Caco-2 (cell line): ENCODE measurements at regions not wholly inside any gene's neighbourhood (a gene's known extent, or its start where the extent isn't known, plus 50 kb on each side); places are given as distances from the start of the nearest gene placed in this dataset.

Experiments
- BruUV-seq: library from RNA; stranded (reverse); fragments of 400-500 nt; replicated peaks from 2 replicates; lab custom pipeline; 2021; lab: Mats Ljungman, UMichigan
- CTCF ChIA-PET: fragments of 300-600 bp; sonication (Branson Sonifier 250); formaldehyde crosslinking; loops from one replicate; lab custom pipeline; 2022; ENCODE audit warnings: antibody characterized with exemption; lab: Charles Lee
- POLR2A ChIA-PET: fragments of 300-600 bp; sonication (Branson Sonifier 250); formaldehyde crosslinking; loops from one replicate; lab custom pipeline; 2022; ENCODE audit warnings: antibody characterized with exemption; lab: Charles Lee
- DNase-seq, 2 experiments: peaks; one replicate each; pipeline versions ENCODE4 v3.0.0 to v3.0.0-alpha.2; 2020 to 2022
- H3K27me3 ChIP-seq: replicated peaks from 2 replicates; pipeline ENCODE4 v1.6.0; 2011; ENCODE audit warnings: low read length; ENCODE audit not compliant: control insufficient read depth, insufficient read depth
- H3K36me3 ChIP-seq: 2 replicates; pipeline ENCODE4 v1.5.1; 2011; ENCODE audit warnings: low read length; ENCODE audit not compliant: control insufficient read depth, insufficient read depth
- H3K4me1 ChIP-seq: fragments of 250-450 bp; sonication (Bioruptor Pico); 2 replicates; pipeline ENCODE4 v1.5.1; 2020; ENCODE audit warnings: mild to moderate bottlenecking
- H3K4me3 ChIP-seq: 2 replicates; pipeline ENCODE4 v1.5.1; 2011; ENCODE audit warnings: low read depth, mild to moderate bottlenecking, control low read depth, low read length
- H3K9me3 ChIP-seq: fragments of 250-450 bp; sonication (Bioruptor Pico); 2 replicates; pipeline ENCODE4 v1.5.1; 2020; ENCODE audit warnings: mild to moderate bottlenecking, moderate library complexity
- H3K27ac Mint-ChIP-seq: one replicate; pipeline ENCODE4 v1.8.0; 2022; ENCODE audit warnings: mixed read lengths; ENCODE audit not compliant: unreplicated experiment
- H3K27me3 Mint-ChIP-seq: one replicate; pipeline ENCODE4 v1.8.0; 2022; ENCODE audit warnings: mixed read lengths; ENCODE audit not compliant: insufficient read depth, unreplicated experiment
- H3K36me3 Mint-ChIP-seq: one replicate; pipeline ENCODE4 v1.8.0; 2022; ENCODE audit warnings: mild to moderate bottlenecking, mixed read lengths; ENCODE audit not compliant: insufficient read depth, unreplicated experiment
- H3K4me1 Mint-ChIP-seq: one replicate; pipeline ENCODE4 v1.8.0; 2022; ENCODE audit warnings: low read depth, mixed read lengths; ENCODE audit not compliant: unreplicated experiment
- H3K4me3 Mint-ChIP-seq: one replicate; pipeline ENCODE4 v1.8.0; 2022; ENCODE audit warnings: mild to moderate bottlenecking, moderate library complexity, mixed read lengths; ENCODE audit not compliant: unreplicated experiment
- H3K9me3 Mint-ChIP-seq: one replicate; pipeline ENCODE4 v1.8.0; 2022; ENCODE audit warnings: mixed read lengths; ENCODE audit not compliant: unreplicated experiment
- CTCF ChIP-seq, 2 experiments: fragments of 200-600 bp in 1 of 2; IDR thresholded peaks; 1 replicate in 1 of 2; 2 replicates in 1 of 2; pipeline versions ENCODE4 v1.5.1 to v1.8.0; 2011 to 2022; ENCODE audit warnings: antibody characterized with exemption in 1 of 2, control low read depth in 1 of 2, inconsistent platforms in 1 of 2, low read depth in 1 of 2, low read length in 1 of 2, mild to moderate bottlenecking in 1 of 2, moderate library complexity in 1 of 2; ENCODE audit not compliant: insufficient read depth in 1 of 2, severe bottlenecking in 1 of 2, unreplicated experiment in 1 of 2
- intact Hi-C: fragments of 100-400 bp; cut with micrococcal nuclease; formaldehyde crosslinking; loops from one replicate; pipeline ENCODE4 v1.10.0; 2022; ENCODE audit not compliant: unreplicated experiment

GRCh38 chr13:50451609-50452008 is 391.9 kb downstream of the DLEU7 start:
- Mint-ChIP-seq H3K4me3 (no peak overlapping the region), H3K9me3 (no peaks in the 10 kb centered on the region), H3K27ac (no peak overlapping the region), H3K4me1 (peaks cover 18% of the 10 kb centered on the region), H3K27me3 (no peaks in the 10 kb centered on the region), H3K36me3 (peaks cover 5% of the 10 kb centered on the region)
- Histone ChIP-seq H3K4me3 (no peak overlapping the region), H3K4me1 (peaks cover 14% of the 10 kb centered on the region), H3K9me3 (no peaks in the 10 kb centered on the region), H3K36me3 (no peaks in the 10 kb centered on the region), H3K27me3 (no peaks in the 10 kb centered on the region)
- POLR2A ChIA-PET = no interaction called here
- TF ChIP-seq CTCF (IDR thresholded peaks at IDR 0.05; ENCODE audit: insufficient read depth in 1 of 2, low read depth in 1 of 2, low read length in 1 of 2, severe bottlenecking in 1 of 2, unreplicated experiment in 1 of 2) = no peak
- no peak for DNase-seq
- CTCF ChIA-PET = no interaction called here
- no TSS peak for BruUV-seq
- intact Hi-C loops = no loop called here

- no peaks in the 10 kb centered on the region for H3K27me3 ChIP-seq
- Mint-ChIP-seq H3K9me3 (no peaks in the 10 kb centered on the region), H3K27ac (no peak overlapping the region), H3K4me1 (peaks cover 22% of the 10 kb centered on the region), H3K36me3 (peaks cover 5% of the 10 kb centered on the region), H3K27me3 (no peaks in the 10 kb centered on the region), H3K4me3 (no peak overlapping the region)
- intact Hi-C loops = no loop called here
- ChIA-PET CTCF (no interaction called here), POLR2A (no interaction called here)
- no TSS peak for BruUV-seq
- no peaks in the 10 kb centered on the region for H3K36me3 ChIP-seq
- H3K4me3 ChIP-seq = no peak overlapping the region
- H3K4me1 ChIP-seq = peaks cover 18% of the 10 kb centered on the region
- TF ChIP-seq CTCF (IDR thresholded peaks at IDR 0.05; ENCODE audit: insufficient read depth in 1 of 2, low read depth in 1 of 2, low read length in 1 of 2, severe bottlenecking in 1 of 2, unreplicated experiment in 1 of 2) = no peak
- no peaks in the 10 kb centered on the region for H3K9me3 ChIP-seq
- DNase-seq = no peak
These were observed 391.5 kb downstream of the DLEU7 start for GRCh38 chr13:50452028-50452427.

- no peak overlapping the region for H3K4me3 Mint-ChIP-seq
- H3K9me3 Mint-ChIP-seq = no peaks in the 10 kb centered on the region
- Histone ChIP-seq H3K27me3 (no peaks in the 10 kb centered on the region), H3K4me3 (no peak overlapping the region), H3K4me1 (peaks cover 18% of the 10 kb centered on the region), H3K9me3 (no peaks in the 10 kb centered on the region), H3K36me3 (no peaks in the 10 kb centered on the region)
- CTCF ChIA-PET = no interaction called here
- TF ChIP-seq CTCF (IDR thresholded peaks at IDR 0.05; ENCODE audit: insufficient read depth in 1 of 2, low read depth in 1 of 2, low read length in 1 of 2, severe bottlenecking in 1 of 2, unreplicated experiment in 1 of 2) = no peak
- no TSS peak for BruUV-seq
- H3K27ac Mint-ChIP-seq = no peak overlapping the region
- POLR2A ChIA-PET = no interaction called here
- H3K36me3 Mint-ChIP-seq = peaks cover 5% of the 10 kb centered on the region
- DNase-seq = no peak
- no peaks in the 10 kb centered on the region for H3K27me3 Mint-ChIP-seq
- intact Hi-C loops = no loop called here
- peaks cover 25% of the 10 kb centered on the region for H3K4me1 Mint-ChIP-seq
These were observed 390.7 kb downstream of the DLEU7 start for GRCh38 chr13:50452756-50453155.
